Fibroblast of lung (primary cell): ENCODE measurements at regions not wholly inside any gene's neighbourhood (a gene's known extent, or its start where the extent isn't known, plus 50 kb on each side); places are given as distances from the start of the nearest gene placed in this dataset.

ENCODE experiments used
- DNase-seq, 2 donors: peaks; one replicate each; pipeline versions ENCODE4 v3.0.0 to v3.0.0-alpha.2; 2010; ENCODE audit warnings: low read depth in 2 of 2
- H2AFZ ChIP-seq: 2 replicates; pipeline ENCODE4 v1.5.1; 2012; ENCODE audit warnings: low read length, control low read depth, inconsistent platforms
- H3K27ac ChIP-seq: 2 replicates; pipeline ENCODE4 v1.5.1; 2011; ENCODE audit warnings: low read length, control low read depth; ENCODE audit not compliant: insufficient read depth
- H3K27me3 ChIP-seq: 2 replicates; pipeline ENCODE4 v1.5.1; 2011; ENCODE audit warnings: mild to moderate bottlenecking, low read length; ENCODE audit not compliant: control insufficient read depth, insufficient read depth
- H3K36me3 ChIP-seq: 2 replicates; pipeline ENCODE4 v1.5.1; 2011; ENCODE audit warnings: low read length; ENCODE audit not compliant: control insufficient read depth, insufficient read depth
- H3K4me1 ChIP-seq: 2 replicates; pipeline ENCODE4 v1.5.1; 2011; ENCODE audit warnings: low read length; ENCODE audit not compliant: control insufficient read depth, insufficient read depth; ENCODE audit errors: extremely low read depth
- H3K4me2 ChIP-seq: 2 replicates; pipeline ENCODE4 v1.5.1; 2011; ENCODE audit warnings: low read length, control low read depth; ENCODE audit not compliant: insufficient read depth; ENCODE audit errors: extremely low read depth
- H3K4me3 ChIP-seq, 4 experiments: fragments of 200-600 bp in 1 of 4; sonication (generic) in 1 of 4; replicated peaks in 1 of 4; 2 replicates each; pipeline ENCODE4 v1.5.1; 2011 to 2016; ENCODE audit warnings: low read length in 4 of 4, low read depth in 3 of 4, mild to moderate bottlenecking in 3 of 4, control low read depth in 2 of 4, inconsistent platforms in 1 of 4, mixed read lengths in 1 of 4; ENCODE audit not compliant: insufficient read depth in 1 of 4; ENCODE audit errors: control extremely low read depth in 1 of 4
- H3K79me2 ChIP-seq: 2 replicates; pipeline ENCODE4 v1.5.1; 2012; ENCODE audit warnings: mild to moderate bottlenecking, low read length, inconsistent platforms; ENCODE audit not compliant: control insufficient read depth, insufficient read depth
- H3K9ac ChIP-seq: 2 replicates; pipeline ENCODE4 v1.5.1; 2011; ENCODE audit warnings: mild to moderate bottlenecking, low read length, control low read depth; ENCODE audit not compliant: insufficient read depth
- H3K9me3 ChIP-seq: 2 replicates; pipeline ENCODE4 v1.5.1; 2012; ENCODE audit warnings: low read depth, low read length; ENCODE audit not compliant: control insufficient read depth, insufficient read depth
- H4K20me1 ChIP-seq: 2 replicates; pipeline ENCODE4 v1.5.1; 2011; ENCODE audit warnings: low read length; ENCODE audit not compliant: control insufficient read depth, insufficient read depth; ENCODE audit errors: extremely low read depth
- CTCF ChIP-seq, 2 donors: IDR thresholded peaks in 1 of 2; conservative IDR thresholded peaks in 1 of 2; 1 replicate in 1 of 2; 2 replicates in 1 of 2; pipeline ENCODE4 v1.5.1; 2011 to 2012; ENCODE audit warnings: low read length in 2 of 2, control low read depth in 1 of 2, inconsistent platforms in 1 of 2, low read depth in 1 of 2, mild to moderate bottlenecking in 1 of 2
- EZH2 ChIP-seq: IDR thresholded peaks from 2 replicates; pipeline ENCODE4 v1.5.1; 2012; ENCODE audit warnings: low read length, control low read depth, mild to moderate bottlenecking; ENCODE audit errors: missing control alignments

DNA sequence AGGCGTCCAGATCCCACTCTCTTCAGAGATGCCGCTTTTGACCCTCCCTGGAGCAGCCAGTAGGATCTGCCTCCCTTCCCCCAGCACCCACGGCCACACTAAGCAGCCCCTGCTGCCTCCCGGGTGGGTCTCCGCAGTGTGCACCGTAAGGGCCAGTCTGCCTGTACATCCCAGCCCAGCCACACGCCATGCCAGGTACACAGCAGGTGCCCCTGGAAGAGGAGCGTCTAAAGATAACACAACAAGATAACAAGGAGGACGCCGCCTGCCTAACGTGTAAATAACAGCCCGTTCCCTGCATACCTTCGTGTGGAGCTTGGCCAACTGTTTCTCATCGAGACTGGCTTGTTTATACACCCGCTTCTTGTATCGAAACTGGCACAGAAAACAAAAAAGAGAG lies 139.4 kb downstream of the SHANK2 start:
- no peak for TF ChIP-seq CTCF (conservative IDR thresholded peaks at IDR 0.05 in 1 of 2, IDR thresholded peaks at IDR 0.05 in 1 of 2; ENCODE audit: low read depth in 1 of 2, low read length in 2 of 2)
- TF ChIP-seq EZH2 = no peak
- no peaks in the 10 kb centered on the region for H3K27me3 ChIP-seq
- no peaks in the 10 kb centered on the region for H3K9me3 ChIP-seq
- no peaks in the 10 kb centered on the region for H3K79me2 ChIP-seq
- no peaks in the 10 kb centered on the region for H4K20me1 ChIP-seq
- no peak overlapping the region for H3K4me2 ChIP-seq
- H3K27ac ChIP-seq = no peak overlapping the region
- no peak overlapping the region for H2AFZ ChIP-seq
- DNase-seq = no peak
- no peak overlapping the region for H3K9ac ChIP-seq
- no peaks in the 10 kb centered on the region for H3K4me1 ChIP-seq
- no peak overlapping the region for H3K4me3 ChIP-seq
- H3K36me3 ChIP-seq = no peaks in the 10 kb centered on the region

DNA sequence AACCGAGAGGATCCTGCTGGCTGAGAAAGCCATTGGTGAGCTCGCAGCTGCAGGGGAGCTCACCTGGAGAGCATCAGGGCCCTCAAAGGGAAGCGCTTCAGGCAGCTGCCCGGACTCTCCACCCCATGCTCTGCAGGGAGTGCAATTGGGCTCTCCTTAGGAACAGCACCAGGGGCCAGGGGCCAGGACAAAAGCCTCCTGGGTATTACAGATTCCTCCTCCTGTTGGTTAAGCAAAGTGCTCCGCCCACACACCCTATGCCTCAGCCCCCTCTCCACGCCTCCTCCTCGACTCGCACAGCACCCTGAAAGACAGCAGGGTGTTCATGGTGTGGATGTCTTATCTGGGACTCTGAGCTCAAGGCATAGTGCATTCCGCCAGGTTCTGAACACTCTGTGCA lies 139.9 kb downstream of the SHANK2 start:
- Histone ChIP-seq H3K79me2 (no peaks in the 10 kb centered on the region), H3K36me3 (no peaks in the 10 kb centered on the region), H3K9me3 (no peaks in the 10 kb centered on the region), H3K4me1 (no peaks in the 10 kb centered on the region), H3K4me2 (no peak overlapping the region), H3K9ac (no peak overlapping the region), H3K27me3 (no peaks in the 10 kb centered on the region), H3K4me3 (no peak overlapping the region), H3K27ac (no peak overlapping the region), H4K20me1 (no peaks in the 10 kb centered on the region), H2AFZ (no peak overlapping the region)
- TF ChIP-seq EZH2 = no peak
- no peak for TF ChIP-seq CTCF (conservative IDR thresholded peaks at IDR 0.05 in 1 of 2, IDR thresholded peaks at IDR 0.05 in 1 of 2; ENCODE audit: low read depth in 1 of 2, low read length in 2 of 2)
- no peak for DNase-seq

- TF ChIP-seq CTCF (conservative IDR thresholded peaks at IDR 0.05 in 1 of 2, IDR thresholded peaks at IDR 0.05 in 1 of 2; ENCODE audit: low read depth in 1 of 2, low read length in 2 of 2) = no peak
- TF ChIP-seq EZH2 = no peak
- Histone ChIP-seq H3K9me3 (no peaks in the 10 kb centered on the region), H2AFZ (no peak overlapping the region)
Measured at GRCh38 chr11:71109586-71109985, 142.8 kb downstream of the SHANK2 start.

More at GRCh38 chr11:71109586-71109985, 142.8 kb downstream of the SHANK2 start:
- no peak overlapping the region for H3K27ac ChIP-seq
- DNase-seq = no peak
- H3K4me1 ChIP-seq = no peaks in the 10 kb centered on the region
- H4K20me1 ChIP-seq = no peaks in the 10 kb centered on the region
- no peaks in the 10 kb centered on the region for H3K79me2 ChIP-seq
- H3K4me2 ChIP-seq = no peak overlapping the region
- no peak overlapping the region for H3K4me3 ChIP-seq
- H3K27me3 ChIP-seq = no peaks in the 10 kb centered on the region
- H3K36me3 ChIP-seq = no peaks in the 10 kb centered on the region
- no peak overlapping the region for H3K9ac ChIP-seq
